NCI-H1930 (cell line): ENCODE measurements at regions not wholly inside any gene's neighbourhood (a gene's known extent, or its start where the extent isn't known, plus 50 kb on each side); places are given as distances from the start of the nearest gene placed in this dataset.

Source experiments
- DNase-seq, 2 experiments: peaks; one replicate each; lab custom pipeline; 2025; lab: John Stamatoyannopoulos, UW

DNA sequence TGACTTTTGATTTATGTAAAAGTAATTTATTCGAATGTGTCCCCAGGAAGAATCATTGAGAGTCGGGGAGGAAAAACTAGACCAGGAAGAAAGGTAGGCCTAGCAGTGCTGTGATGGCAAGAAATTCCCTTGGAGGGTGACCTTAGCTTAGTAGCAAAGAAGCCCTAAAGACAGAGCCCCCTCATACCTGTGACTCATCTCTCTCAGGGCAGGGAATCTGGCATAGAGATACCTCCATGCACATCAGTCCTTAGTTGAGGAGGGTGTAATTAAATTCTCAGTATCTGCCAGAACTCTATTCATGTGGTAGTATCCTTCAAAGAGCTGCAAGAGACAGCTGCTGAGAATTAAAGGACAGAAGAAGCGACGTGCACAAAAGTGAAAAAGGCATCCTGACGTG, 360.3 kb downstream of the FBXO15 start:
- no peak for DNase-seq

GRCh38 chr18:73785300-73785699, 362.3 kb downstream of the FBXO15 start:
- DNase-seq: no peak

- no peak for DNase-seq
These were observed 362.8 kb downstream of the FBXO15 start for GRCh38 chr18:73784853-73785252.

- DNase-seq: no peak
These were observed 365.2 kb downstream of the FBXO15 start for GRCh38 chr18:73782405-73782804.

- no peak for DNase-seq
These were observed 367.4 kb downstream of the FBXO15 start for GRCh38 chr18:73780218-73780617.

DNA sequence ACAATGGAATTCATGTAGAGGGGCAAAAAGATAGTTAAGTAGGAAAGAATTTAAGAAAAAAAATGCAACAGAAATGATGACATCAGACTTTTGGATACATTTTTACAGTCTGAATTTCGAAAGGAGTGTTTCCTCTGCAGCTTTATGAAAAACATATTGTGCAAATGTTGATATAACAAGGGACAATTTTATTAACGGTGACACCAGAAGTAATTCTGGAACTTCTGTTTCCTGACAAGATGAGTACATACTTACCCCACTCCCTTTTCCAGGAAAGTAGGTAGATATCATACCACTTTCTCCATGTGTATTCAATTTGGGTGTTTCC, 369.6 kb downstream of the FBXO15 start:
- no peak for DNase-seq

GRCh38 chr18:73777356-73778031, 370.1 kb downstream of the FBXO15 start:
- no peak for DNase-seq

DNA sequence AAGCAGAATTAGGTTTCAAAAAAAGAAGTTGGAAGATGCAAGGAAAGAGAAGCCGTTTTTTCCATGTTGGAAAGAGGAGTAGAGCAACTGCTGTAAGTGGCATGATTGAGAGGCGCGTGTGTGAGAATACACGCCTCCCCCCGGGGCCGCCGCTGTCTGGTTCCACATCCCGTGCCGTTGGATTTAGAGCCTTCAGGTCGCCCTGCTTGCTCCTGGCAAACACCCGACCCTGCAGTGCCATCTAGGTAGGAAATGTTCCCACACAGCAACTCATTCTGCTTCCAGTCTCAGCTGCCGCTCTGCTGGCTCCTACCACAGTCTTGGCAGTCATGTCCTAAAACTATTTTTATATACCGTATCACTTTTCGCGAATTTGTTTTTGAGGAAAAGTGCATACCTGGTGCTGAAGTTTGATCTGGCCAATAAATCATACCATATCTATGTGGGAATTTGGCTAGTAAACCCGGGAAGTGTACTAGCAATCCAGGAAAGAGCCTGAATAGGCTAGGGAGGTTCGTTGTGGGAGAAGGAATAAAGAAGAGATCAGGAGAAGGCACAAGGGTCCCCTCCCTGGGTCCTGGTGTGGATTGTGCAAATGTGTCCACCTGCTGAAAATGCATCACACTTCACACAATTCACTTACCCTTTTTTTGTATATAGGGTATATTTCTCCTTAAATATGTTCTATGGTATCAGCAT, 372.7 kb downstream of the FBXO15 start:
- DNase-seq: no peak

DNA sequence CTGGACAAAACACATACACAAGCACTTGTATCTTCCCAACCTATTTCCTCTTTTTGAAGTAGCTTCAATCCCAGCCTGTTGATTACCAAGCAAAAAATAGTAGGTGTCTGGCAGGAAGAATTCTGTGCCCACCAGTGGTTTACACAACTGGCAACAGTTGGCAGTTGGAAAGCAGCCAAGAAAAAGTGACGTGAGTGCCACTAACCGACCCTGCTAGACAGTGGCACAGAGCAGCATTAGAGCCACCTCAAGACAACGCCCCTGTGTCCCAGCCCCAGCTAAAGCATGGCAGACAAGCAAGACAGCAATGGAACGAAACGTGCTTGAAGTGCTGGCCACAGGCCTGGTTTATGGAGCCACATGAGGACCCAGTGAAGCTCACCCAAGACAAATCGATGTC, 379.6 kb downstream of the FBXO15 start:
- no peak for DNase-seq

- no peak for DNase-seq
These were observed 380.6 kb downstream of the FBXO15 start for GRCh38 chr18:73766910-73767515.

DNA sequence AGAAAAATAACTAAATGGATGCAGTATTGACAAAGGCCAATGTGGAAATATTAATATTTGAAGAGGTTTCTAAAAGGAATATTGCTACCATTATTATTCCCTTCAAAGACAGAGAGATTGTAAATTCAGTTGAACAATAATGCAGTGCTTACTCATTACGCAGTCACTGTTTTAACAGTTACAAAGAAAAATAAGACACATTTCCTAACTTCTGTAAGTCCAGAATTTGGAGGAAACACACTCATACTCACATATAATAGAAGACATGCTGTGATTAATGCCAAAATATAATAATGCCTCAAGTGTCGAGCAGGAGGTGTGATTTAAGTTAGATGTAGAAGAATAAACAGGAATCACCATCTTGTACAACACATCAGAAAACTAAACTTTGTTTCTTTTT, 389.2 kb downstream of the FBXO15 start:
- no peak for DNase-seq

DNA sequence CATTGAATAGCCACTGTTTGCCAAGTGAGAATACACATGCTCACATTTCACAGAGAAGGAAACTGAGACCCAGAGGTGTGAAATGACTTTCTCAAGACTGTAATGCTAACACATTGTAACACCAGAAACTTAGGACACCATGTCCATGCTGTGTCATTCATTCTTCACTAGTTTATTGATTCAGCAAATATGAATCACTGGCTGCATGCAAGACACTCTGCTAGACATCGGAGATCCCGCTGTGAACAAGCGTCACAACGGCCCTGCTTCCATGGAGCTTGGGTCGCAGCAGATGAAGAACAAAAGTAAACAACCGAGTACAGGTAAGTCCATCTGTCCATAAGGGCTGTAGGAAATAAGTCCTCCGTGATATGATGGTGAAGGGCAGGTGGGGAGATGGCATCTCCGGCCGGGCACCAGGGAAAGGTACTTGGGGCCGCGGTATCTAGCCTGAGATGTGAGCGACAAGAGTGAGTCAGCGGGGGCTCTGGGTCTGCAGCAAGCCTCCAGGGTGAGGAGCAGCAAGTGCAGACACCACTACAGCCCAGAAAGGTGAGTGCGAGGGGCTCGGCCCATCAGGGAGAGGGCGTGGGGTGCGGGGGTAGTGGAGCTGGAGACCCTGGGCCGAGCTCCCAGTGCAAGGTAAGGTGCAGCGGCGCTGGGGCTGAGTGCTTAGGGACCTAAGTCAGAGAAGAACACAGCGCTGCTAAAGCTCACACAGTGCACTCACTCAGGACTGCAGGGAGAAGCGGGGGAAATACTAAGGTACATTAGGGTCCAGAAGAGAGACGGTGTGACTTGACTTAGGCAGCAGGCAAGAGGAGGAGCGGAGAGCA, 391.2 kb downstream of the FBXO15 start:
- no peak for DNase-seq

GRCh38 chr18:73752965-73753364, 394.7 kb downstream of the FBXO15 start:
- no peak for DNase-seq

GRCh38 chr18:73752546-73752945, 395.1 kb downstream of the FBXO15 start:
- no peak for DNase-seq

- no peak for DNase-seq
These were observed 397.6 kb downstream of the FBXO15 start for GRCh38 chr18:73750052-73750451.

DNA sequence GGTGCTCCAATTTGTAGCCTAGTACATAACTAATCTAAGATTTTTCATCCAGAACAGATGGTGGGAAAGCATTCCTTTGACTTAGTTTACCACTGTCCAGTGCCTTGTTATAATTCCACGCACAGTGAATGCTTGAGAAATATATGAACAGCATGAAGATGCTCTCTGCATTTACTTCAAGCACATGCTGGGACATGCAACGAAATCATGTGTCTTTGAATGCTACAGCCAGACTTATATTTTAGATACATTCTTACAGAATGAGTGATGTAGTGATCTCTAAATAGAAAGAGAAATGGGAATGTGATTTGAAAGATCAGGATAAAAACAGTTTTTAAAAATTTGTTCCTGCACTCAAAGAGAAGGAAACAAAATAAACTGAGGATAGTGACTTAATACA, 398.3 kb downstream of the FBXO15 start:
- no peak for DNase-seq

DNA sequence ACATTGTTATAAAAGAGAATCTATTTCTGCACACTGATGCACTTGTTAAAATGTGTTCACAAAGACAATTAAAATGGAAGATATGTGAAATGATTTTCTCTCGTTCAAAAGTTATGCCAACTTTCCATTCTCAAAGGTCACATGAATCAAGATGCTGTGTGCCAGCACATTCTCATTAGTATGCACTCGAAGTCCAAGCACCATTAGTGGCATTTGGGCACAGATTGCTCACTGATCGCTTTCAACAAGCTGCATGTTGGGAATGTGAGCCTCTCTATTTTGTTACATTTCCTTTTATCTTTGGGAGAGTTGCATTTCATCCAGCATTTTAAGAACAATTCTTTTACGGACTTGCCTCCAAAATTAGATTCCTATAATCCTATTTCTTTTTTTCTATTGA, 398.9 kb downstream of the FBXO15 start:
- DNase-seq: no peak

- no peak for DNase-seq
These were observed 401.5 kb downstream of the FBXO15 start for GRCh38 chr18:73746101-73746500.

- no peak for DNase-seq
These were observed 404.7 kb downstream of the FBXO15 start for GRCh38 chr18:73742957-73743356.

DNA sequence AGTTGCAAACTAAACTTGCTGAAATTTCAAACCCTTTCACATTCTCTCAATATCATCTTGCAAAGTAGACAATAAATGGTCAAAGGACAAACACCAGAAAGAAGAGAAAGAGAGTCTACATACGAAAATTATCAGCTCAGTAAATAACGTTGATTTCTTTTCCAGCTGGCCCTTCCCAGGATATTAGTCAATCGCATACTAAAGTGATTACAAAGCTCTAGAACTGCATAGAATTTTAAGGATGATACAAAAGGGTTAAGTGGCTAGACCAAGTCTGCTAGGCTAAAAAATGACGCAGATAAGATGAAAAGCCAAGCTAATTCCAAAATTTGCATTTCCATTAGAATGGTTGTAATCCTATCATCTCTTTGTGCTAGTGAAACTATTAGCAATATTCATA, 405.7 kb downstream of the FBXO15 start:
- DNase-seq: no peak

DNA sequence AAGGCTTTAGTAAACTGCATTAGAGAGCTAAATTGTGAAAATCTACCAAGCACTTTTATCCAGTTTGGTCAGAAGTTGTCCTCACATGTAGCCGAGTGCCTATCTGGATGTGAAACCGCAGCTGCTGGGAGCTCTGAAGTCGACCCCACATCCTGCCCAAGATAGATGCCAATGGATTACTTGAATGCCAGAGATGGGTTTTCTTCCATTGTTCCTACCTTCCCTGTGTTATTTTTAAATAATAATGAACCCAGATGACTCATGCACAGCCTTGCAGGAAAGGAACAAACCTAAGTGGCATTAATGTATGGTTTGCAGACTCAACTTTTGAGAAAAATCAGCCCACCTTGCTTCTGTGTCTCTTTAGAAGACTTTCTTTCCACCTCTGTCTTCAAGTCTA, 408.5 kb downstream of the FBXO15 start:
- no peak for DNase-seq

DNA sequence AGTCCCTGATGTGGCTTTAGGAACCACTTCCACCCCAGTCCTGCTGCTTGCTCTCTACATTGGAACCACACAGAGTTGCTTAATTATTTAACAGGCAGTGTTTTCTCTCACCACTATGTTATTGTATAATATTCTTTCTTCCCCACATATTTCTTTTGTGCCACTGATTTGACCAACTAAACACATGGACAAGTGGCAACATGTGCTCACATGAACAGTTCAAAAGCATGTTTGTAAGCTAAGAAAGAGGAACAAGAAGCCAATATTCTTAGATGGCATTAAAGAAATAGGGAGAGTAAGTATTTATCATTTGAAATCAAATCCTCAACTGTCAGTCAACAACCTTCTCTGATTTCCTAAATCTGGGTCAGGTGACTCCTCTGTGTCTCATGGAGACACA, 409.6 kb downstream of the FBXO15 start:
- no peak for DNase-seq

- no peak for DNase-seq
These were observed 411.8 kb downstream of the FBXO15 start for GRCh38 chr18:73735836-73736235.
